ENCODE measurements at regions not wholly inside any gene's neighbourhood (a gene's known extent, or its start where the extent isn't known, plus 50 kb on each side); places are given as distances from the start of the nearest gene placed in this dataset.

- TF ChIP-seq CTCF (IDR thresholded peaks at IDR 0.05) (peak in 3 of 5 experiments; percentile 11 to 13 (median 12)), POLR2A (IDR thresholded peaks at IDR 0.05) (no peak), EP300 (IDR thresholded peaks at IDR 0.05) (no peak)
Measured at GRCh38 chr14:95452176-95452892, 64.1 kb downstream of the SYNE3 start.

All from tibial nerve (tissue), 4 donors.